ENCODE measurements at regions not wholly inside any gene's neighbourhood (a gene's known extent, or its start where the extent isn't known, plus 50 kb on each side); places are given as distances from the start of the nearest gene placed in this dataset.
"Not testable (repeated sequence)": the region's sequence is repeated elsewhere in the genome, so short reads cannot be mapped to it uniquely, and the experiment has no call there.

DNA sequence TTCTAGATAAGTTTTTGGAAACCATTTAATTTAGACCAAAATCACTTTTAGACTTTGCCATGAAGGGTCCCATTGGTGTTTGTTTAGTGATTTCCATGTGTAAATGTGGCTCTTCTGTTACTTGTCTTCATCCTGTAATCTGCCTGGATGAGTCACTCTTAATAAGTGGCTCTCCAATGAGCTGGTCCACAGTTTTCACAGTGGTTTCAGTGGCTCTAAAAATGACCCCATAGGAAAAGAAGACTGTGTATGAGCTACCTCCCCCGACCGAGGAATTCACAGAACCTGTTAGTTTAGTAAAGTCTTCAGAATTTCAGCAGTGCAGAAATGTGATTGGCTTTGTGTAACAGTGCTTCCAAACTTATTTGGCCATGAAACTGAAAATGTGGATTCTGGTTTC, 492.0 kb upstream of the MARCKS start:
- no peaks in the 10 kb centered on the region for H3K36me3 Mint-ChIP-seq
- peaks cover 24% of the 10 kb centered on the region for H3K4me1 Mint-ChIP-seq (ENCODE audit: unreplicated experiment)
- H3K4me3 Mint-ChIP-seq, result no peak overlapping the region
- no peaks in the 10 kb centered on the region for H3K27me3 Mint-ChIP-seq
- DNase-seq (ENCODE audit: extremely low spot score, unreplicated experiment), result no peak
- peaks cover 7% of the 10 kb centered on the region for H3K9me3 Mint-ChIP-seq
- no peak overlapping the region for H3K27ac Mint-ChIP-seq
- no peak for TF ChIP-seq CTCF (conservative IDR thresholded peaks at IDR 0.05)

DNA sequence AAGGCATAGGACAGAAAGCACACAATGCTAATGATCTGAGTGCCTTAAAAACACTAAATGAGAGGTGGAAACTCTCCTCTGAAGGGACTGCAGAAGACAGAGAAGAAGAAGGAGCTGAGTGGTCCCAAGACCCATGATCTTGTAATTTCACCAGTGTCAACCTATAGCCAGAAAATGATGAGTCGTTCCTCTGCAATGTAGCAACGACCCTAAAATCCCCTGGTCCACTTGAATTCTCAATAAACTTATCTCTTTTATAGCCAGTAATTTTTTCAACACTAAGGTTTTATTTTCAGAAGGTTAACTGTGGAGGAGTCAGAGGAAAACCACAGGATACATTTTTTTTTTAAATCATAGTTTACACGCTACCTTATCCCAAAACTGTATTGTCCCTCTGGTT, 490.6 kb upstream of the MARCKS start:
- DNase-seq (ENCODE audit: extremely low spot score, unreplicated experiment), result no peak
- TF ChIP-seq CTCF (conservative IDR thresholded peaks at IDR 0.05), result no peak
- Mint-ChIP-seq H3K27ac (no peak overlapping the region), H3K36me3 (no peaks in the 10 kb centered on the region), H3K4me3 (no peak overlapping the region), H3K4me1 (ENCODE audit: unreplicated experiment) (peaks cover 17% of the 10 kb centered on the region), H3K9me3 (peaks cover 7% of the 10 kb centered on the region), H3K27me3 (no peaks in the 10 kb centered on the region)

DNA sequence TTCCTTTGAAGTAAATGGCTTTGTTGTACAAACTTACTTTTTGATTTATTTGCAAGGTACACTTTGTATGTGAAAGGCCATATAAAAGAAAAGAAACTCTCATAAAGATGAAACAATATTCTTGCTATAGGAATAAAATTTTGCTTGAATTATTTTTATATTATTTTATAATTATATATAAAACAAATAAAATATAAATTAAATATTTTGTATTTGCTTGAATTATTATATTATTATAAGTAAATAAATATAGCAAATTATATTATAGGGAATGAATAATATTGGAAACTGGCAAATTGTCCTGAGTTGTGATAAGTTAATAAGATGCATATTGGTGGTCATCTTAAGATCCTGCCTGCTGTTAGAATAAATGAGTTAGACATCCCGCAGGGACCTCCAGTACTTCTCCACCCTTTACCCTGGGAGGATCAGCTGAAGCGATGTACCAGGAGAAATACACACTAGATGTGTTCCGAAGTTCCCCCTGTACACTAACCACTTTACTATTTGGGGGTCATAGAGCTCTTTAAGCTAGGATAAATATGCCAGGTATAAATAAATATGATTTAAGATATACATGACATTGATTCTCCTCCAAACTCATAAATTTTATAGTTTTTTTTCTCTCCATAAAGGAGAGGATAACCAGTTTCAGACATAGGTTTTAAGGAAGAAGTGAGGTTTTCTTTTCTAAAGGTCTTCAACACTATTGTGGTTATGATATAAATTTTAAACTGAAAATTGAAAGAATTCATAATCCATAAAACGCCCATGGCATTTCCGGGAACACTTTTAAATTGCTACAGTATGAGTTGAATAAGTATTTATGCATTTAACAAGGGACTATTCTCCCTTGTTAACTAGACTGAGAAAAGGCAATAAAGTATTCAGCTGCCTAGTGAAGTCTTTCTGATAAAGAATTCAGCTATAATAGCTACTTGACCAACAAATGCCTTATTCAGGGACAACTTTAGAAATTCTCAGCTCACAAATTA, 486.3 kb upstream of the MARCKS start:
- peaks cover under 1% of the 10 kb centered on the region for H3K4me1 Mint-ChIP-seq (ENCODE audit: unreplicated experiment)
- H3K27me3 Mint-ChIP-seq, result no peaks in the 10 kb centered on the region
- no peaks in the 10 kb centered on the region for H3K9me3 Mint-ChIP-seq
- H3K27ac Mint-ChIP-seq, result no peak overlapping the region
- H3K36me3 Mint-ChIP-seq, result no peaks in the 10 kb centered on the region
- TF ChIP-seq CTCF (conservative IDR thresholded peaks at IDR 0.05), result no peak
- DNase-seq (ENCODE audit: extremely low spot score, unreplicated experiment), result no peak
- no peak overlapping the region for H3K4me3 Mint-ChIP-seq

DNA sequence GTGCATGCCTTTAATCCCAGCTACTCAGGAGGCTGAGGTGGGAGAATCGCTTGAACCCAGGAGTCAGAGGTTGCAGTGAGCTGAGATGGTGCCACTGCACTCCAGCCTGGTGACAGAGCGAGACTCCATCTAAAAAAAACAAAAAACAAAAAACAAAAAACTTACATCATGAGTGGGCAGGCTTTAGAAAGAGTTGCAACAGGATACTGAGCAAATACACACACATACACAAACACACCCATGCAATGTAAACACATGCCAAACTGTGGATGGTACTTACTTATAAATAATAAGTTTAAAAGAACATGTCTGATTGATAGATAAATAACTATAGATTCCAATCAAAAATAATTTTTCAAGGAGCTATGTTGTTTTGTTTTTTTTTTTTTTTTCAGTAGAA, 481.7 kb upstream of the MARCKS start:
- not testable (repeated sequence) for H3K36me3 Mint-ChIP-seq; H3K9me3 Mint-ChIP-seq; H3K27ac Mint-ChIP-seq; DNase-seq (ENCODE audit: extremely low spot score, unreplicated experiment); H3K4me3 Mint-ChIP-seq; H3K27me3 Mint-ChIP-seq
- H3K4me1 Mint-ChIP-seq (ENCODE audit: unreplicated experiment), result peaks cover 35% of the 10 kb centered on the region

GRCh38 chr6:113375950-113376846, 480.9 kb upstream of the MARCKS start:
- H3K9me3 Mint-ChIP-seq, result no peaks in the 10 kb centered on the region
- H3K36me3 Mint-ChIP-seq, result no peaks in the 10 kb centered on the region
- H3K27ac Mint-ChIP-seq, result no peak overlapping the region
- H3K27me3 Mint-ChIP-seq, result no peaks in the 10 kb centered on the region
- H3K4me3 Mint-ChIP-seq, result no peak overlapping the region
- no peak for DNase-seq (ENCODE audit: extremely low spot score, unreplicated experiment)
- no peak for TF ChIP-seq CTCF (conservative IDR thresholded peaks at IDR 0.05)
- peaks cover 35% of the 10 kb centered on the region for H3K4me1 Mint-ChIP-seq (ENCODE audit: unreplicated experiment)

DNA sequence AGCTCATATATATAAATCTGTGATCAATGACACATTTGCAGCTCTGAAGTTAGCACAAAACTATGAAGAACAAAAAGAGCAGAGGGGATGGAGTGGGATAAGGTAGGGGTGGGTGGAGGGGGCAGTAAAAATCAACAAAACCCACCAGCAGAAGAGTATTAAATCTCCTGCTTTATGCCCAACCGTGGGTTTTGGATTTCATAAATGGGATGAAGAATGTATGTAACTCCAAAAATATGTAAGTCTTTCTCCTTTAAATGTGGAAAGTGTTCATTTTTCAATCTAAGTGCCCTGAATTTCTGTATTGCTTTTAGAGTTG, 480.3 kb upstream of the MARCKS start:
- DNase-seq (ENCODE audit: extremely low spot score, unreplicated experiment), result no peak
- no peaks in the 10 kb centered on the region for H3K27me3 Mint-ChIP-seq
- no peaks in the 10 kb centered on the region for H3K9me3 Mint-ChIP-seq
- TF ChIP-seq CTCF (conservative IDR thresholded peaks at IDR 0.05), result no peak
- no peak overlapping the region for H3K27ac Mint-ChIP-seq
- H3K36me3 Mint-ChIP-seq, result no peaks in the 10 kb centered on the region
- peaks cover 35% of the 10 kb centered on the region for H3K4me1 Mint-ChIP-seq (ENCODE audit: unreplicated experiment)
- H3K4me3 Mint-ChIP-seq, result no peak overlapping the region
